Neural progenitor cell (in vitro differentiated cells): ENCODE measurements at regions not wholly inside any gene's neighbourhood (a gene's known extent, or its start where the extent isn't known, plus 50 kb on each side); places are given as distances from the start of the nearest gene placed in this dataset.

Experiments
- CTCF ChIP-seq: fragments of 200-600 bp; sonication (generic); IDR thresholded peaks from 2 replicates; pipeline ENCODE4 v1.5.1; 2017; ENCODE audit warnings: antibody characterized with exemption, mild to moderate bottlenecking
- EZH2 ChIP-seq: fragments of 200-600 bp; sonication (generic); IDR thresholded peaks from 2 replicates; pipeline ENCODE4 v1.6.1; 2017; ENCODE audit warnings: antibody characterized with exemption, mild to moderate bottlenecking, moderate library complexity
- EZH2phosphoT487 ChIP-seq: fragments of 200-600 bp; sonication (generic); IDR thresholded peaks from 2 replicates; pipeline ENCODE4 v1.6.1; 2017; ENCODE audit warnings: antibody characterized with exemption

- TF ChIP-seq EZH2phosphoT487 (no peak), CTCF (no peak), EZH2 (no peak)
These were observed 184.3 kb upstream of the TNRC6C start for GRCh38 chr17:77774182-77774581.
